K562 (cell line): ENCODE measurements at regions not wholly inside any gene's neighbourhood (a gene's known extent, or its start where the extent isn't known, plus 50 kb on each side); places are given as distances from the start of the nearest gene placed in this dataset.

Experiments
- PML ChIP-seq: IDR thresholded peaks from 2 replicates; pipeline ENCODE4 v1.6.1; 2012; ENCODE audit warnings: low read length, inconsistent platforms
- TF ChIP-seq, protein P1 (sequence below), 3 experiments: IDR thresholded peaks in 2 of 3; conservative IDR thresholded peaks in 1 of 3; 2 replicates each; pipeline ENCODE4 v1.5.1; 2011 to 2012; ENCODE audit warnings: low read length in 3 of 3, mild to moderate bottlenecking in 3 of 3, control low read depth in 2 of 3, improper control_type of control experiment in 1 of 3, inconsistent platforms in 1 of 3, low read depth in 1 of 3, mixed read lengths in 1 of 3, moderate library complexity in 1 of 3; ENCODE audit not compliant: insufficient read depth in 2 of 3

DNA sequence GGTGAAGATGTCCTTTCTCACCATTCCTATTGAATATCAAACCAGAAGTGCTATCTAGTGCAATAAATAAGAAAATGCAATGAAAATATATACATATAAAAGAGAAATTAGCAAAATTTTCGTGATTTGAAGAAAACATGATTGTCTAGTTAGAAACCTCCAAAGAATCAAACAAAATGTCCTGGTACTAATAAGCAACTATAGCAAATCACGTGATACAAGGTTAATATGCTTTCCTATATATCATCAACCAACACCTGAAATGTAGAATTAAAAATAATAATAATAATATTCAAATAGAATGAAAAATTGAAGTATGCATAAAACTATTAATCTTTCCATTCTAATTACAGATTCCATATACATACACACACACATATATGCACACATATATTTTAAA is 183.9 kb upstream of the POM121L12 start:
- TF ChIP-seq, protein P1, sequence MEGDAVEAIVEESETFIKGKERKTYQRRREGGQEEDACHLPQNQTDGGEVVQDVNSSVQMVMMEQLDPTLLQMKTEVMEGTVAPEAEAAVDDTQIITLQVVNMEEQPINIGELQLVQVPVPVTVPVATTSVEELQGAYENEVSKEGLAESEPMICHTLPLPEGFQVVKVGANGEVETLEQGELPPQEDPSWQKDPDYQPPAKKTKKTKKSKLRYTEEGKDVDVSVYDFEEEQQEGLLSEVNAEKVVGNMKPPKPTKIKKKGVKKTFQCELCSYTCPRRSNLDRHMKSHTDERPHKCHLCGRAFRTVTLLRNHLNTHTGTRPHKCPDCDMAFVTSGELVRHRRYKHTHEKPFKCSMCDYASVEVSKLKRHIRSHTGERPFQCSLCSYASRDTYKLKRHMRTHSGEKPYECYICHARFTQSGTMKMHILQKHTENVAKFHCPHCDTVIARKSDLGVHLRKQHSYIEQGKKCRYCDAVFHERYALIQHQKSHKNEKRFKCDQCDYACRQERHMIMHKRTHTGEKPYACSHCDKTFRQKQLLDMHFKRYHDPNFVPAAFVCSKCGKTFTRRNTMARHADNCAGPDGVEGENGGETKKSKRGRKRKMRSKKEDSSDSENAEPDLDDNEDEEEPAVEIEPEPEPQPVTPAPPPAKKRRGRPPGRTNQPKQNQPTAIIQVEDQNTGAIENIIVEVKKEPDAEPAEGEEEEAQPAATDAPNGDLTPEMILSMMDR (IDR thresholded peaks at IDR 0.05 in 2 of 3, conservative IDR thresholded peaks at IDR 0.05 in 1 of 3; ENCODE audit: insufficient read depth in 2 of 3, low read depth in 1 of 3, low read length in 3 of 3) = no peak
- TF ChIP-seq PML = no peak
